ENCODE measurements at regions not wholly inside any gene's neighbourhood (a gene's known extent, or its start where the extent isn't known, plus 50 kb on each side); places are given as distances from the start of the nearest gene placed in this dataset.
"Not testable (repeated sequence)": the region's sequence is repeated elsewhere in the genome, so short reads cannot be mapped to it uniquely, and the experiment has no call there.

- H3K4me1 ChIP-seq (ENCODE audit: control insufficient read depth in 5 of 5, insufficient read depth in 5 of 5, low read length in 5 of 5); H3K27me3 ChIP-seq (ENCODE audit: control insufficient read depth in 5 of 5, insufficient read depth in 4 of 5, low read length in 5 of 5); H3K9me3 ChIP-seq (ENCODE audit: control insufficient read depth in 5 of 5, low read length in 5 of 5); H3K27ac ChIP-seq (ENCODE audit: low read depth, low read length); H3K9ac ChIP-seq (ENCODE audit: low read length in 5 of 5); H3K4me3 ChIP-seq (ENCODE audit: low read depth in 1 of 5, low read length in 5 of 5); H3K36me3 ChIP-seq (ENCODE audit: control insufficient read depth in 5 of 5, insufficient read depth in 5 of 5, low read length in 5 of 5): not testable (repeated sequence)
Observed at GRCh38 chr15:77902921-77903760, 174.4 kb downstream of the TBC1D2B start.

- Histone ChIP-seq H3K27ac (ENCODE audit: low read depth, low read length) (no peak overlapping the region), H3K27me3 (ENCODE audit: control insufficient read depth in 5 of 5, insufficient read depth in 4 of 5, low read length in 5 of 5) (no peaks in the 10 kb centered on the region), H3K9ac (ENCODE audit: low read length in 5 of 5) (no peak overlapping the region), H3K4me3 (ENCODE audit: low read depth in 1 of 5, low read length in 5 of 5) (no peak overlapping the region), H3K9me3 (ENCODE audit: control insufficient read depth in 5 of 5, low read length in 5 of 5) (no peaks in the 10 kb centered on the region), H3K4me1 (ENCODE audit: control insufficient read depth in 5 of 5, insufficient read depth in 5 of 5, low read length in 5 of 5) (peaks cover 0 to 3% (median 0%) of the 10 kb centered on the region in 5 donors), H3K36me3 (ENCODE audit: control insufficient read depth in 5 of 5, insufficient read depth in 5 of 5, low read length in 5 of 5) (no peaks in the 10 kb centered on the region)
Observed at GRCh38 chr15:77901921-77902750, 175.4 kb downstream of the TBC1D2B start.

DNA sequence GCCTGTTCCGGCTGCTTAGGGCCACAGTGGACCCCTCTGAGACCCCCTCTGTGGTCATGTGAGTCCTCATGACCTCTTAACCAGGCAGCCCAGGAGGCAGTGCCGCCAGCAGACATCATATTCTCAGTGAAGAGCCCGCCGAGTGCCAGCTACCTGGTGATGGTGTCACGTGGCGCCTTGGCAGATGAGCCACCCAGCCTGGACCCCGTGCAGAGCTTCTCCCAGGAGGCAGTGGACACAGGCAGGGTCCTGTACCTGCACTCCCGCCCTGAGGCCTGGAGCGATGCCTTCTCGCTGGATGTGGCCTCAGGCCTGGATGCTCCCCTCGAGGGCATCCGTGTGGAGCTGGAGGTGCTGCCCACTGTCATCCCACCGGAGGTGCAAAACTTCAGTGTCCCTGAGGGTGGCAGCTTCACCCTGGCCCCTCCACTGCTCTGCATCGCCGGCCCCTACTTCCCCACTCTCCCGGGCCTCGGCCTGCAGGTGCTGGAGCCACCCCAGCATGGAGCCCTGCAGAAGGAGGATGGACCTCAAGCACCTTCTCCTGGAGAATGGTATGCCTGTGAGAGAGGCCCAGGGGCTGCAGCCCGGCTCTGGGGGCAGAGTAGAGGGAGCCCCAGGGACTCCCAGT is 176.1 kb downstream of the TBC1D2B start:
- Histone ChIP-seq H3K36me3 (ENCODE audit: control insufficient read depth in 5 of 5, insufficient read depth in 5 of 5, low read length in 5 of 5) (no peaks in the 10 kb centered on the region), H3K4me1 (ENCODE audit: control insufficient read depth in 5 of 5, insufficient read depth in 5 of 5, low read length in 5 of 5) (peaks cover 0 to 3% (median 0%) of the 10 kb centered on the region in 5 donors), H3K9ac (ENCODE audit: low read length in 5 of 5) (no peak overlapping the region)

DNA sequence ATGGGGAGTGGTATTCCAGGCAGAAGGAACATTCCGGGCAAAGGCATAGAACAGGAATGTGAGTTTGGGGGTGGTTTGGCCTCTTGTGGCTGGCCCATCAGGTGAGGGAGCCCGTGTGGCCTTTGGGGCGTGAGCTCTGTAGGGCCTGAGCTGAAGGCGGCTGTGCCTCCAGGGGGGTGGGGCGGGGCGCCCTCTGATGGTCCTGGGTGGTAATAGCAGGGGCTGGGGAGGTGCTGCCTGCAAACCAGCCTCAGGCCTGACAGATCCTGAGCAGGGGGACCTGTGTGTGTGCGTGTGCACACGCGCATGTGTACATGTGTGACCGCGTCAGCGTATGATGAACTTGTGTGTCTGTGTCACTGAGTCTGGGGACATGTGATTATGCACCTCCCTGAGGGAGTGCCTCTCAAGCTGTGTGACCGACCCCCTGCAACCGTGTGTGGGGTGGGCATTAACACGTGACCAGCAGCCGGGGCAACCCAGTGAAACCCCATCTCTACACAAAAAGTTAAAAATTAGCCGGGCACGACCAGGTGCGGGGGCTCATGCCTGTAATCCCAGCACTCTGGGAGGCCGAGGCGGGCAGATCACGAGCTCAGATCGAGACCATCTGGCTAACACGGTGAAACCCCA is 177.1 kb downstream of the TBC1D2B start:
- H3K36me3 ChIP-seq (ENCODE audit: control insufficient read depth in 5 of 5, insufficient read depth in 5 of 5, low read length in 5 of 5); H3K9me3 ChIP-seq (ENCODE audit: control insufficient read depth in 5 of 5, low read length in 5 of 5); H3K9ac ChIP-seq (ENCODE audit: low read length in 5 of 5); H3K27ac ChIP-seq (ENCODE audit: low read depth, low read length); H3K27me3 ChIP-seq (ENCODE audit: control insufficient read depth in 5 of 5, insufficient read depth in 4 of 5, low read length in 5 of 5); H3K4me3 ChIP-seq (ENCODE audit: low read depth in 1 of 5, low read length in 5 of 5); H3K4me1 ChIP-seq (ENCODE audit: control insufficient read depth in 5 of 5, insufficient read depth in 5 of 5, low read length in 5 of 5): not testable (repeated sequence)

More for the DNA sequence above, 176.1 kb downstream of the TBC1D2B start:
- no peaks in the 10 kb centered on the region for H3K9me3 ChIP-seq (ENCODE audit: control insufficient read depth in 5 of 5, low read length in 5 of 5)
- no peak overlapping the region for H3K27ac ChIP-seq (ENCODE audit: low read depth, low read length)
- no peak overlapping the region for H3K4me3 ChIP-seq (ENCODE audit: low read depth in 1 of 5, low read length in 5 of 5)
- H3K27me3 ChIP-seq (ENCODE audit: control insufficient read depth in 5 of 5, insufficient read depth in 4 of 5, low read length in 5 of 5): no peaks in the 10 kb centered on the region

- not testable (repeated sequence) for H3K36me3 ChIP-seq (ENCODE audit: control insufficient read depth in 5 of 5, insufficient read depth in 5 of 5, low read length in 5 of 5); H3K9ac ChIP-seq (ENCODE audit: low read length in 5 of 5); H3K27me3 ChIP-seq (ENCODE audit: control insufficient read depth in 5 of 5, insufficient read depth in 4 of 5, low read length in 5 of 5); H3K4me3 ChIP-seq (ENCODE audit: low read depth in 1 of 5, low read length in 5 of 5); H3K27ac ChIP-seq (ENCODE audit: low read depth, low read length); H3K9me3 ChIP-seq (ENCODE audit: control insufficient read depth in 5 of 5, low read length in 5 of 5); H3K4me1 ChIP-seq (ENCODE audit: control insufficient read depth in 5 of 5, insufficient read depth in 5 of 5, low read length in 5 of 5)
Observed at GRCh38 chr15:77899776-77900175, 177.7 kb downstream of the TBC1D2B start.

DNA sequence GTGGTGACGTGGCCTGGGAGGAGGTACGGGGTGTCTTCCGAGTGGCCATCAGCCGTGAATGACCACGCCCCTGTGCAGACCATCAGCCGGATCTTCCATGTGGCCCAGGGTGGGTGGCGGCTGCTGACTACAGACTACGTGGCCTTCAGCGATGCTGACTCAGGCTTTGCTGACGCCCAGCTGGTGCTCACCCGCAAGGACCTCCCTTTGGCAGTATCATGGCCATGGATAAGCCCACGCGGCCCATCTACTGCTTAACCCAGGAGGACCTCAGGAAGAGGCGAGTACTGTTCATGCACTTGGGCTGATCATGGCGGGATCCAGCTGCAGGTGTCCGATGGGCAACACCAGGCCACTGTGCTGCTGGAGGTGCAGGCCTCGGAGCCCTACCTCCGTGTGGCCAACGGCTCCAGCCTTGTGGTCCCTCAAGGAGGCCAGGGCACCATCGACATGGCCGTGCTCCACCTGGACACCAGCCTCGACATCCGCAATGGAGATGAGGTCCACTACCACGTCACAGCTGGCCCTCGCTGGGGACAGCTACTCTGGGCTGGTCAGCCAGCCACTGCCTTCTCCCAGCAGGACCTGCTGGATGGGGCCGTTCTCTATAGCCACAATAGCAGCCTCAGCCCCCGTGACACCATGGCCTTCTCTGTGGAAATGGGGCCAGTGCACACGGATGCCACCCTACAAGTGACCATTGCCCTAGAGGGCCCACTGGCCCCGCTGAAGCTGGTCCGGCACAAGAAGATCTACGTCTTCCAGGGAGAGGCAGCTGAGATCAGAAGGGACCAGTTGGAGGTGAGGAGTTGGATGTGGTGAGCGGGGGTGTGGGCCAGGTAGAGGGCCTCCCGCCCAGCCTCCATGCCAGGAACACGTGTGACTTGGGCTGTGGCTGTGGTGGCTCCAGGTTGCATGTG is 178.4 kb downstream of the TBC1D2B start:
- H3K27ac ChIP-seq (ENCODE audit: low read depth, low read length): no peak overlapping the region
- H3K4me1 ChIP-seq (ENCODE audit: control insufficient read depth in 5 of 5, insufficient read depth in 5 of 5, low read length in 5 of 5): peaks cover 0 to 3% (median 0%) of the 10 kb centered on the region in 5 donors
- no peaks in the 10 kb centered on the region for H3K9me3 ChIP-seq (ENCODE audit: control insufficient read depth in 5 of 5, low read length in 5 of 5)
- no peaks in the 10 kb centered on the region for H3K27me3 ChIP-seq (ENCODE audit: control insufficient read depth in 5 of 5, insufficient read depth in 4 of 5, low read length in 5 of 5)
- H3K36me3 ChIP-seq (ENCODE audit: control insufficient read depth in 5 of 5, insufficient read depth in 5 of 5, low read length in 5 of 5): no peaks in the 10 kb centered on the region
- no peak overlapping the region for H3K4me3 ChIP-seq (ENCODE audit: low read depth in 1 of 5, low read length in 5 of 5)
- no peak overlapping the region for H3K9ac ChIP-seq (ENCODE audit: low read length in 5 of 5)

- H3K36me3 ChIP-seq (ENCODE audit: control insufficient read depth in 5 of 5, insufficient read depth in 5 of 5, low read length in 5 of 5): no peaks in the 10 kb centered on the region
- H3K9ac ChIP-seq (ENCODE audit: low read length in 5 of 5): no peak overlapping the region
- H3K27me3 ChIP-seq (ENCODE audit: control insufficient read depth in 5 of 5, insufficient read depth in 4 of 5, low read length in 5 of 5): no peaks in the 10 kb centered on the region
- no peaks in the 10 kb centered on the region for H3K9me3 ChIP-seq (ENCODE audit: control insufficient read depth in 5 of 5, low read length in 5 of 5)
- H3K4me3 ChIP-seq (ENCODE audit: low read depth in 1 of 5, low read length in 5 of 5): no peak overlapping the region
- peaks cover 0 to 10% (median under 1%) of the 10 kb centered on the region in 5 donors for H3K4me1 ChIP-seq (ENCODE audit: control insufficient read depth in 5 of 5, insufficient read depth in 5 of 5, low read length in 5 of 5)
- H3K27ac ChIP-seq (ENCODE audit: low read depth, low read length): no peak overlapping the region
Observed at GRCh38 chr15:77897896-77898406, 179.6 kb downstream of the TBC1D2B start.

- H3K4me1 ChIP-seq (ENCODE audit: control insufficient read depth in 5 of 5, insufficient read depth in 5 of 5, low read length in 5 of 5): peaks cover 0 to 10% (median under 1%) of the 10 kb centered on the region in 5 donors
Observed at GRCh38 chr15:77897113-77897895, 180.2 kb downstream of the TBC1D2B start.

More at GRCh38 chr15:77897113-77897895, 180.2 kb downstream of the TBC1D2B start:
- not testable (repeated sequence) for H3K4me3 ChIP-seq (ENCODE audit: low read depth in 1 of 5, low read length in 5 of 5); H3K36me3 ChIP-seq (ENCODE audit: control insufficient read depth in 5 of 5, insufficient read depth in 5 of 5, low read length in 5 of 5); H3K27me3 ChIP-seq (ENCODE audit: control insufficient read depth in 5 of 5, insufficient read depth in 4 of 5, low read length in 5 of 5); H3K9ac ChIP-seq (ENCODE audit: low read length in 5 of 5); H3K9me3 ChIP-seq (ENCODE audit: control insufficient read depth in 5 of 5, low read length in 5 of 5); H3K27ac ChIP-seq (ENCODE audit: low read depth, low read length)
